SK-N-MC (cell line): ENCODE measurements at regions not wholly inside any gene's neighbourhood (a gene's known extent, or its start where the extent isn't known, plus 50 kb on each side); places are given as distances from the start of the nearest gene placed in this dataset.

Experiments
- EZH2 ChIP-seq: fragments of 200-600 bp; sonication (generic); IDR thresholded peaks from one replicate; pipeline ENCODE4 v1.6.1; 2017; ENCODE audit warnings: antibody characterized with exemption
- POLR2AphosphoS5 ChIP-seq: IDR thresholded peaks from 2 replicates; pipeline ENCODE4 v1.6.1; 2012; ENCODE audit warnings: mild to moderate bottlenecking, low read depth, low read length, borderline replicate concordance

DNA sequence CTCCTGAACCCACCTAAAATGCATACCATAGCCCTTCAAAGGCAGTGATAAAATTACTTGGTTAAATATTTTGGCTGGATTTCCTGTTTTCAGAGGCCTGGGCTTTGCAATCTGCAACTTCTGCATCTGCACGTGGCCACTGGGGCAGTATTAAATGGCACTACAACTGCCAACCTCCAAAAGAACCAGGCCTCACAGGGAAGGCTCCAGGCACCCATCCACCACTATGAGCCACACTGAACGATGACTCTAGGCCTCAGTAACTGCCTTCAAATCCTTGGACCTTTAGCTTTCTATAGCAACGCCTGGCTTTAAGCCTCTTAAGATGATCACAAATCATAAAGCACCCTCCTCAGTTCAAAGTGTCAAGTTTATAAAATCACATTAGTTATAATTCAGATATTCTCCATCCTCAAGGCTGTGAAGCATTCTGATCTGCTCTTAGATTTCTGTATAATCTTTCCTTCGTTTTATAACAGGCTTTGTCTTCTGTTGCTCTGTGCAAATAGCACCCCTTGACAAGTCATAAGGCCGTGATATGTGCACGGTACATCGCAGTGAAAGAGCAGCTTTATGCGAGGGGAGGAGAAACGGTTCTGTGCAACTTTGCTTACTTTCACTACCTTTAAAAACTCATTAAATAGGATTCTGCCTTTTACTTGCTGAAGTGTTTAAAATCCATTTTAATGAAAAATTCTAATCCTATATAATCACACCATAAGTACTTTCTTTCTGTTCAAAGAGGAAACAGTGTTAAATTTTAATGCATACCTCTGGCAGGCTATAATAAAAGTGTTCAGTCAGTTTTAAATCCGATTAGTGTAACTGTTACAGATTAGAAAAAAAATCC lies 196.4 kb upstream of the G2E3 start:
- no peak for TF ChIP-seq EZH2
- no peak for TF ChIP-seq POLR2AphosphoS5
